AML-193 (cell line): ENCODE measurements at regions not wholly inside any gene's neighbourhood (a gene's known extent, or its start where the extent isn't known, plus 50 kb on each side); places are given as distances from the start of the nearest gene placed in this dataset.

Experiments
- DNase-seq, 2 experiments: peaks; one replicate each; lab custom pipeline; 2025; lab: John Stamatoyannopoulos, UW

DNA sequence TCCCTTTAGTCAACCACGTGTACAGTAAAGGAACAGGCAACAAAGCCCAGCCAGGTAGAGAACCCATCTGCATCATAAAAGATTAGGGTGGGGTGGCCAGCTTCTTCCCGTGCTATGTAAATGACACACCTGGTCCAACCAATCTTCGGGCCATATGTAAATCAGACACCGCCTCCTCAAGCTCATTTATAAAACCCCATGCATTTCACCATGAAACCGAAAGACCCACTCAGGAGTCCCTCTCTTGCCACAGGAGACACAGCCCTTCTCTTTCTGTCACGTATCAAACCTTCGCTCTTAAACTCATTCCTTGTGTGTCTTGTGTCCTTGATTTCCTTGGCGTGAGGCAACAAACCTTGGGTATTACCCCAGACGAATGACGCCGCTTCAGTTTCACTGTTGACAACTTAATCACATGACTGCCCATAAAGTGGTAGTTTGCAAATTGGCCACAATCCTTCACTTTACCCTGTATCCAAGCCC is 59.8 kb upstream of the TBPL2 start:
- DNase-seq = no peak

DNA sequence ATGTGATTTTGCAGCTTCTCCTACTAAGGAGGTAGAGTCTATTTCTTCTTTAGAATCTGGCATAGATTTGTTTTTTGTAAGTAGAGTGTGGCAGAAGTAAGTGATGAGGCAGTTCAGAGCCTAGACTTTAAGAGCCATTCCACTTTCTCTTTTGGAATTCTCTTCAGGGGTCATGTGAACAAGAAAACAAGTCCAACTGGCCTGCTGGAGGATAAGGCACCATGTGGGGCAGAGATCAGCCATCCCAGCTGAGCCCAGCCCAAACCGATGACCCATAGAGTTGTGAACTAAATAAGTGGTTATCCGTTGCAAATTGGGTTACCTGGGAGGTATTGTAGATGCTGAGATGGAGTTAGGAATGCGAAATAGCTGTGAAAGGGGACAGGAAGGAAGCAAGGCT is 60.3 kb upstream of the TBPL2 start:
- DNase-seq = no peak

GRCh38 chr14:55502746-55503284 is 62.4 kb upstream of the TBPL2 start:
- no peak for DNase-seq

- DNase-seq = no peak
Observed at GRCh38 chr14:55505846-55506245, 65.4 kb upstream of the TBPL2 start.

- no peak for DNase-seq
Observed at GRCh38 chr14:55508676-55509075, 68.3 kb upstream of the TBPL2 start.

- no peak for DNase-seq
Observed at GRCh38 chr14:55512421-55512820, 67.6 kb upstream of the KTN1 start.

GRCh38 chr14:55513491-55513890 is 66.5 kb upstream of the KTN1 start:
- no peak for DNase-seq

DNA sequence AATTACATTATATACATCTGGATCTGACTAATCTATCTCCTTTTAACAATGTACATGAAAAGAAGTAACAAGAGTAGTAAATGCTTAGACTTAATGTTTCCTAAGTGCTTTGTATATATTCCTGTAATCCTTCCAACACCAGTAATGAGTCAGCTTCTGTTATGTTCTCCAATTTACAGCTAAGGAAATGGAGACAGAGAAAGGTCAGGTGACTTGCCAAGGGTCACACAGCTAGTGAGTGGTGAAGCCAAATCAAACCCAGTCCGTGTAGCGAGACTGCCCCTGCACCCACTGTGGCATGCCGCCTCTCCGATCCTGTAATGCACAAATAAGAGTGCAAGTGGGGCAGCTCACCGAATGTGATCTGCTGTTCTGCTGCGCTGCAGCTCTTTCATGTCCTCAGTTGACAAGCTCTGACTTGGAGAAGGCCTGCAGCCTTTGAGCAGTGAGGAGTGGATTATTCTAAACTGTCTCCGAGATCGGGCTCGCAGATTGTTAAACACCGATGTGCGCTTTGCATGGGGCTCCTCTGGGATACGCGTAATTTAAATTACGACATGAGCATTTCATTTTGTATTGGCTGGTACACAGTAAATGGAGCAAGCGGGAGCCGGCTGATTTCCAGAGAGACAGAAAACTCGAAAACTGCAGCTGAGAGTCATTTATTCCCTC is 65.1 kb upstream of the KTN1 start:
- DNase-seq = peak; percentile 4 to 25

DNA sequence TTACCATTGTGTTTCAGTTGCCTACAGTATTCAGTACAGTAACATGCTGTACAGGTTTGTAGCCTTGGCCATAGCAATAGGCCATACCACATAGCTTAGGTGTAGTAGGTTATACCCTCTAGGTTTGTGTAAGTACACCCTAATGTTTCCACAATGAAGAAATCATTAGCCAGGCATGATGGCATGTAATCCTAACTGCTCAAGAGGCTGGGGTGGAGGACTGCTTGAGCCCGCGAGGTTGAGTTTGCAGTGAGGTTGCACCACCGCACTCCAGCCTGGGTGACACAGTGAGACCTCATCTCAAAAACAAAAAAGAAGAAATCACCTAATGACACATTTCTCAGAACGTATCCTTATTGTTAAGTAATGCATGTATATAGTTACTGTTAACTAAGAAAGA is 63.2 kb upstream of the KTN1 start:
- no peak for DNase-seq

DNA sequence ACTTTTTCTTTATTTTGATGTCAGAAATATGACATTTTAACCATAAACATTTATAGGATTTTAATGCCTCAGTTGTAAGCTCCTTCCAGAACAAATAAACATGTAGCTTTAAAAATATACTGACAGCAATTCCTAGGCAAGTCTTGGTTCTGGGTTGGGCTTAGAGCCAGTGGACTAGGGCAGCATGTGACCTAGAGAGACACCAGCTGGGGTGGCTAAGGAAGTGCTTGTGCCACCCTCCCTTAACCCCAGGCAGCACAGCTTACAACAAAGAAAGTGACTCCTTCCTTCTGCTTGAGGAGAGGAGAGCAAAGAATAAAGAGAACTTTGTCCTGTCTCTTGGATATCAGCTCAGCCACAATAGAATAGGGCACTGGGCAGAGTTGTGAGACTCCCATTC is 61.6 kb upstream of the KTN1 start:
- DNase-seq = no peak

GRCh38 chr14:55519473-55520080 is 60.4 kb upstream of the KTN1 start:
- DNase-seq = no peak

DNA sequence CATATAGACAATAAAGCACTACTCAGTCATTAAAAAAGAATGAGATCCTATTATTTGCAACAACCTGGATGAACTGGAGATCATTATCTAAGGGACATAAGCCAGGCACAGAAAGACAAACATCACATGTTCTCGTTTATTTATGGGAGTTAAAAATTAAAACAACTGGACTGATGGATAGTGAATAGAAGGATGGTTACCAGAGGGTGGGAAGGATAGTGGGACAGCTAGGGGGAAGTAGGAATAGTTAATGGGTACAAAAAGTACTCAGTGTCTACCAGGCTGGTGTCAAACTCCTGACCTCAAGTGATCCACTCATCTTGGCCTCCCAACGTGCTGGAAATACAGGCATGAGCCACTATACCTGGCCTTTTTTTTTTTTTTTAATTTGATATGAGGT is 56.7 kb upstream of the KTN1 start:
- no peak for DNase-seq
